Activated naive CD4-positive, alpha-beta T cell treated with Interleukin-2 at 50 U/mL for 16 hours (primary cell): ENCODE measurements at regions not wholly inside any gene's neighbourhood (a gene's known extent, or its start where the extent isn't known, plus 50 kb on each side); places are given as distances from the start of the nearest gene placed in this dataset.

ENCODE experiments used
- DNase-seq: peaks from one replicate; pipeline ENCODE4 v3.0.0-alpha.2; 2020

DNA sequence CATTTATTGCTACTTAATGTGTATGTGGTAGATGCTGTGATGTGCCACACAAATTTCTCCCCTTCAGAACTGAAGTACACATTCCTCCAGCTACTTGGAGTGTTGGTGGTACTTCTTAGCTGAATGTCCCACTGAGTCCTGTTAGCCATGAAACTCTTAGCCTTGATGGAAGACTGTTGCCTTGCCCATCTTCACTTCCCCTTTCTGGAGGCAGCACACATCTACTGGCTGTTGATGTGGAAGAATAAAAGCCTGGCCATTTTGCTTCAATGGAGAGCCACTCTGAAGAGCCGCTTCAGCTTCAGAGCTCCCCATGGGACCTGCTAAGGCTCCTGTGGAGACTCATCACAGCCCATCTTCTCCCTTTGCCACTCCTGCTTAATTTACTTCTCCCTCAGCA, 157.7 kb upstream of the PITX2 start:
- no peak for DNase-seq

DNA sequence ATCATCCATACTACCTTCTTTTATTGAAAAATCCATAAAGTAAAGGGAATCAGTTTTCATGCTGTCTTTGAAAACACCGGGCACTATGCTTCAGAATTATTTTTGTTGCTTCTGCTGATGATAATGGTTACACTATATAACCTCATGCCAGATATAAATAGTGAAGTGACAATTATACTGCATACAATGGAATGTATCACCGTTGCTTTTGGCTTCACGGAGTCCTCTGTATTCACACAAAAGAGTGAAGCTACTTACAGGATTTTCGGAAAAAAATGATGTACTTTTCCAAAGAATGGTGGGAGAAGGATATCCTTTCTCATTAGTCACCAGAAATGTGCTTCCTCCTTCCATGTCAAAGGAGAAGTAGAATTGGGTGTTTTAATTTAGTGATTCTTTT, 159.1 kb upstream of the PITX2 start:
- no peak for DNase-seq

DNA sequence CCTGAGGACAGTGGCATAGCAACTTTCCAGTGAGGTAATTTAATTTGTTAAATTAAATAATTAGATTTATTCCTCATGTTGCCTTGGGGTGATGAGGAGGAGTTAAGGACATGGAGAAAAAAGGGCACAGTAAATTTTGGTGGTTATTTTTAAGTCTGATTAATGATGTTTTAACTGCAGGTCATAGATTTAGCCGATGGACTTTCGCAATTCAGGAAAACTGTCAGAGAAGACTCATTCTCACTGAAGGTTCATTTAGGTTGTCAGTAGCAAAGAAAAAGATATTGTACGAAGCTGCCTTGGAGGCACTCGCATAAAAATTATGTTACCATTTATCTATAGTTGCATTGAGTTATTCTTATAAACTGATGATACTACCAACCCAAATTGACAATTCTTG, 164.2 kb upstream of the PITX2 start:
- no peak for DNase-seq

DNA sequence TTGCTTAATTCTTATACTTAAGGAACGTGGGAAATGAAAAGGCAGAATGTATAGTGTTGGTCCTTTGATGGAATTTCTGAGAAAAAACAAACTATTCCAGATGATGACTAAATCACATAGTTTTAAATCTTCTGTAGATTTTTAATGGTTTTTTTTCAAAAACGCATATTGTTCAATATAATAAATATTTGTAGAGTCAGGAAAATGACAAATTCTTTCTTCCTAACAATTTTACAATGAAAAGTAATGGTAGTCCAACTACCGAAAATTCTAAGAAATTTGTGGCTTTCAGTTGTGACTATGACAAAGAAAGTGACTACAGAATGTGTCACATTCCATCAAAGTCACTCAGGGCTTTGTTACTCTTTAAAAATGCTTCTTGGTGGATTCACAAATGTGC, 164.8 kb upstream of the PITX2 start:
- no peak for DNase-seq

DNA sequence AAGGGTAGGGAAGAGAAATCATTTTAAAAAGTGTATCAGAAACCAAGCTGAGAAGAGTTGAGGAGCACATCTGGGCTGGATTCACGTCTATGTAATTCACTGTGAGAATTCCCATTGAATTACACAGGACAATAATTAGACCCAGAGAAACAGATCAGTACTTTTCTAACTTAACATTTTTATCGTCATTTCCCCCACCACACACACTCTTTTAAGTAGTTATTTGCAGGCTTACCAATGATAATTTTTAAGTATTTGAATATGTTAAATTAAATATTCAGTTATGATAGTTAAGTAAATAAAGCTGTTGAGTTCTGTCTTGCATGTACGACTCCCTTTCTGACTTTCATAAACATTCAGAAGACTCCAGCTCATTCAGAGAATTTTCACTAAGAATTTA, 165.4 kb upstream of the PITX2 start:
- no peak for DNase-seq

DNA sequence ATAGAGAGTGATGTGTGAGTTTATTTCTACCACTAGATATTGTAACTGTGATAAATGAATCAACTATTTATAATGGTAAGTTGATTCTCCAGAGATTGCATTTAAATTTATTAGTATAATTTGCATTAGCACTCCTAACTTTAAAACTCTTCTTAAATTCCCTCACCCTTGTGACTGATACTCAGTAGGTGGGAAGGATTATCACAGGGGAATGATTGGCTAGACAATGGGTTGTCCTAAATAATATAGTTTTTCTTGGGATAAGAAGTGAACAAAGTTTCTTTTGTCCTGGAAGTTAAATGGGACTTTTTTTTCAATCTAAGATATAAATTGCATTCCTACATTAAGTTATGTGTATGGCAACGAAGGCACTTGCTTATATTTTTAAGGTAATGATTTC, 169.2 kb upstream of the PITX2 start:
- DNase-seq = no peak

DNA sequence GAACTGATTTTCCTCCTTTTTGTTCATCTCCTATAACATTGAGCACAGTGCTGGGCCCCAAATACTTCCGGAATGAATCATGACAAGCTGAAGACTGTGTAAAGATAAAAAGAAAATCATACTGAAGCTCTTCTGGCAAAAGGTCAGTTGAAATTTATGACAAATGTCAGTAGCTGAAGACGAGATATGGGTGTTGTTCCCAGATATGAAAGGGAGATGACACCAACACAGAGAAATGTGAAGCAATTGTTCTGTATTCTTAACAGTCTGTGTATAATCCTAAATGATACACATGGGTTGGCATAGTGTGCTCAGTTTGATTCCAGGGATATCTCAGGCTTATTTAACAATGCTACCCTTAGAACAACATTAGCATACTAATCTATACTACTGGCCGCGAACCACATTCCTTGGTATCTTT, 170.5 kb upstream of the PITX2 start:
- no peak for DNase-seq

DNA sequence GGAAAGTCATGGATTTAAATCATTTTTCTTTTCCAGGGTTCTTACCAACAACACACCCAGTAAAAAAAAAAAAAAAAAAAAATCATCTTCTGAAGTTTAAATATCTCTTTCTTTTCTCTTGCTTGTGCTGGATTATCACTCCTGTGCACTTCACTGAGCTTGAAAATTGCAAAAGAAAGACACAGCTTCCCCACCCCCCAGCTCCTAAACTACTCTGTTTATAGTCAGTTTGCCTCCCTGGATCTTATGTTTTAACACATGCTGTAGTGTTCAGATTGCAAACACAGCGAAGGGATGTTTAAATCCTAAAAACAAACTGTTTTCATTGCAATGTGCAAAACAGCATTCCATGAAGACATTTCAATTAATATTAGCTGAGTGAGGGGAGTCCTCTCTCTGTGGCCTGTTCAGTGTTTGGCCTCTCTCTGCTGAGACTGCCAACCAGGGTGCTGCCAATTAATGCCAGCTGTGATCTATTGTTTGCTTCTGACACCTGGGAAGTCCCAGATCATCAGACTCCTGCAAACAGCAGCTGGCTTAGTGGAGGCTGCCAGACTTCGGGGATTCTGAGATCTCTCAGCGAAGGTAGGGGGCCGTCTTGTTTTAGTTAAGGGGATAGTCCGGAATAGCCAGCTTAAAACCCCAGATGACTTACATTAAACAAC, 171.1 kb upstream of the PITX2 start:
- DNase-seq = no peak

GRCh38 chr4:110795971-110796370, 173.1 kb upstream of the PITX2 start:
- no peak for DNase-seq

- no peak for DNase-seq
Measured at GRCh38 chr4:110797486-110797885, 174.6 kb upstream of the PITX2 start.

- no peak for DNase-seq
Measured at GRCh38 chr4:110798687-110799086, 175.8 kb upstream of the PITX2 start.

DNA sequence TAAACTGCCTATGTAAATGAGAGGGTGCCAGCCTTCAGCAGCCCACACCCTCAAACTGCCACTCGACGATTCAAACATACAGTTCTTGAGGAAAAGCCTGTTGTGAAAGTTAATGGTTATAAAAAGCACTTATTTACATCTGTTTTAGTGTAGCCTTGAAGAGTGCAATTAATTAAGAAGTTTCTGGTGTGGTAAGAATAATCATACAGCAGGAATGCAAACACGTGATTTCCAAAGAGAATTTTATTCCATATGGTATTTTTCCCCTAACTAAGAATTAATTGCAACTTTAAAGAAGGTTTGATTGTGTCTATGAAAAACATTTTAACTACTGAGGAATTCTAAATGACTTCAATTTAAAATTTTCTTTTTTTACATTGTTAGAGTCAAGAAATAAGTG, 176.3 kb upstream of the PITX2 start:
- no peak for DNase-seq

GRCh38 chr4:110801591-110801990, 178.7 kb upstream of the PITX2 start:
- DNase-seq = no peak

GRCh38 chr4:110808351-110808878, 185.5 kb upstream of the PITX2 start:
- no peak for DNase-seq

DNA sequence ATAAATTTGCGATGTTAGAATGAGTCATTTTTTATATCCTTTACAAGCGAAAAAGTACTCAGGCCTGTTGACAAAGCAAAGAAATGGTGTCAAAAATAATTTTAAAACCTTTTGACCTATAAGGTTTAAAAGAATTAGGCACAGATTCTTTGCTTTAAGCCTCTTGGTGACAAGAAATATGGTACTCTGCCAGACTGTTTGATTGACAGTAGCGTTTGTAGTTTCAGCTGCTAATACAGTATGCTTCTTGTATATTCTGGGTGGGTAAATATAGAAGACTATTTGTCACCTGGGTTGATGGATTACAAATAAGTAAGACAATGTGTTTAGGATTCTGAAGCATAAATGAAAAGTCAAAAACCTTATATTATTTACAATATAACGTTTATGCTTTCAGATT, 193.1 kb upstream of the PITX2 start:
- no peak for DNase-seq

DNA sequence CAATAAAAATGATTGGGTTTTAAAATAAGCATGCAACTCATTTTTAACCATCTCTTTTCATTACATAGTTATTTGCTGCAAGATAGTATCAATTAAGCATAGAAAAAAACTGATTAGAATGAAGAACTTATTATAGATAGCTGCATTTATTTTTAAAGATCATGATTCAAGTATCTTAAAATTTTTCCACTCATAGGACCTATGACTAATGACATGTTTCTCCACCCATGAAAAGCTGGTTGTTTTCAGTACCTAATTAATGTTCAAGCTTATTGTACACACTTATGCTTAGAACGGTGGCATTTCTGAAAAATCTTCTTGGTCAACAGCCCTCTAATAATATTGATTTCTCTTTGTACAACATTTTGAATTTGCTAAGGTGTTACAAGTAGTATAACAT, 193.5 kb upstream of the PITX2 start:
- no peak for DNase-seq

DNA sequence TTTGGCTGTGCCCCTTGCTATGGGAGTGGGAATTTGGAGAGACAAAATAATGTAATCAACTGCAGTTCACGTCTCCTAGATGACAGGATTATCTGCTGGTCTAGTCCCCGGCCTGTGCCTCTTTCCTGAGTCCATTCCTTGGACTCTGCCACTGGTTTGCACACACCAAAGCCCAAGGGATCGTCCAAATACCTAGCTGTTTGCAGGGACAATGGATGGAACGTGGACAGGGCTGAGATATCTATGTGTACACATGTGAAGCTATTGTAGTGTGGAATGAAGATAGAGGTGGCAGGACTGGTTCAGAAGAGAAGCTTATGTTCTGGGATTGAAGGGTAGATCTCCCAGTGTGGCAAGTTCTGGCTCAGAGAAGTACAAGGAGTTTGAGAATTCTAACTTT, 198.3 kb upstream of the PITX2 start:
- no peak for DNase-seq

- no peak for DNase-seq
Measured at GRCh38 chr4:110823251-110823650, 200.4 kb upstream of the PITX2 start.

GRCh38 chr4:110824344-110824743, 201.5 kb upstream of the PITX2 start:
- no peak for DNase-seq

GRCh38 chr4:110826656-110827055, 203.8 kb upstream of the PITX2 start:
- no peak for DNase-seq

DNA sequence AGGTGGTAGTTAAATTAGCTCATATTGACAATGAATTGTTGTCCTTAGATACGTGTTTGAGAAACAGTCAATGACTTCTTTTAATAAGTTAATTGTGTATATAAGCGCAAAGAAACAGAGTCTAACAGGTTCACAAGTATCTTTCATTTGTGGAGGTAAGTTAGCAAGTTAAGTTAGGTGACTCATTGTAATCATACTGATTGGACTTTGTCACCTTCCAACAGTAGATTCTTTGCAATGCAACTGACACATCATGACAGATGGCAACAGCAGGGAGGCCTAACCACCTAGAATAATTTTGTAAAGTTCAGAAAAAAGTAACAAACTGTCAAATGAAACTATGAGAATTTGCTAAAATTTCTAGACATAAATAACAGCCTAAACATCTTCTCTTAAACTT, 207.6 kb upstream of the PITX2 start:
- no peak for DNase-seq

DNA sequence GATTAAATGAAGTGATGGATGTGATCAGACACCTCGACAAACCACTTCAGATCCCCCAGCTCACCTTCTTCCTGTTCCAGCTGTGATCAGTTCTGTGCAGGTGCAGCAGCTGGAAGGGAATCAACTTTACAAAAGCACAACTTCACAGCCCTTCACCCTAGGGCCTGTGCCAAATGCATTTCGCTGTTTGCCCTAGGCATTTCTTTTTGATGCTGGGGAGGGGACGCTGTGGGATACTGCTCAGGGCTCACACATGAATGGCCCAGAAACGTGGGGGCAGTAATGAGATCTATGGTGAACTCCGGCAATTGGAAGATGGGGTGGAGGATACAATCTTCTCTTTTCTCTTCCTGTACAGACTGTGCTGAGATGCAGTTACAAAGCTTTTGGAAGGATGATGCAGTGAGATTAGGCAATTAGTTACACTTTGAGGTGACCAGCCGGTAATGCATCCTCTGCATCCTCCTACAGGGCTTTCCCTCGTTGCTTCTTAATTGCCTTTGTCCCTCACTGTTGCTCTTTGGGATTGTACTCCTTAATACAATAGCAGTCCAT, 215.1 kb upstream of the PITX2 start:
- no peak for DNase-seq

DNA sequence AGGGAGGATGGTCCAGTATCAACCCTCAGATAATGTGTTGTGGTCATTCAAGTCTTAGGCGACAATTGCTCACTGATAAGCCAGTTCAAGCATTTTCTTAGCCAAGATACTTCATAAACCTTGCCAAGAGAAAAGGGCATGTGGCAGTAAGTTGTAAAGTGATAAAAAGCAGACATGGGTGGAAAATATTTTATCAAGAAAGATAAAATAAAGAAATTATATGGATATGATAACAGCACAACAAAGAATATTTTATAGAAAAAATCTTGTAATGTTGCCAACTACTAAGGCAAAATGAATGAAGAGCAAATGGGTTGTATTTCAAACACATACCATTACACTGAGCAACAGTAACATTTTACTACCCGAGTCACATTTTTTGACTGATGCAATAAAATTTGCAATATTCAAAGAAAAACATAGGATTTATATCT, 217.4 kb upstream of the PITX2 start:
- DNase-seq = no peak

GRCh38 chr4:110848787-110849186, 225.9 kb upstream of the PITX2 start:
- no peak for DNase-seq

- DNase-seq = no peak
Measured at GRCh38 chr4:110849461-110849860, 226.6 kb upstream of the PITX2 start.
